ENCODE measurements at regions not wholly inside any gene's neighbourhood (a gene's known extent, or its start where the extent isn't known, plus 50 kb on each side); places are given as distances from the start of the nearest gene placed in this dataset.

GRCh38 chr5:53820119-53820801, 259.8 kb downstream of the NDUFS4 start:
- ChIA-PET CTCF (no interaction called here), POLR2A (no interaction called here)
- Mint-ChIP-seq H3K4me1 (no peaks in the 10 kb centered on the region), H3K27me3 (no peaks in the 10 kb centered on the region), H3K27ac (no peak overlapping the region), H3K9me3 (ENCODE audit: insufficient read depth) (no peaks in the 10 kb centered on the region), H3K4me3 (no peak overlapping the region)
- Histone ChIP-seq H3K4me3 (ENCODE audit: control extremely low read depth in 1 of 5, extremely low read depth in 1 of 5, insufficient read depth in 1 of 5, low read depth in 2 of 5, low read length in 4 of 5) (no peak overlapping the region), H2AFZ (ENCODE audit: insufficient read depth, low read depth, low read length, poor library complexity, severe bottlenecking) (no peak overlapping the region), H3K9me3 (ENCODE audit: control extremely low read depth in 1 of 3, control insufficient read depth in 2 of 3, insufficient read depth in 1 of 3, low read length in 2 of 3) (no peaks in the 10 kb centered on the region), H3K79me2 (ENCODE audit: control insufficient read depth, insufficient read depth, low read length) (no peaks in the 10 kb centered on the region), H3K4me2 (replicated peaks; ENCODE audit: low read depth, low read length, poor library complexity, severe bottlenecking) (no peak overlapping the region), H4K20me1 (ENCODE audit: control insufficient read depth, insufficient read depth, low read length, poor library complexity, severe bottlenecking) (no peaks in the 10 kb centered on the region), H3K27ac (ENCODE audit: low read length in 2 of 2) (no peak overlapping the region), H3K27me3 (replicated peaks in 1 of 4; ENCODE audit: control extremely low read depth in 1 of 4, control insufficient read depth in 3 of 4, insufficient read depth in 4 of 4, low read length in 3 of 4) (no peaks in the 10 kb centered on the region), H3K36me3 (replicated peaks in 1 of 2; ENCODE audit: control extremely low read depth in 1 of 2, control insufficient read depth in 1 of 2, extremely low read depth in 1 of 2, insufficient read depth in 2 of 2, low read length in 1 of 2) (no peaks in the 10 kb centered on the region), H3K9ac (ENCODE audit: low read length) (no peak overlapping the region), H3K4me1 (ENCODE audit: control insufficient read depth in 2 of 2, insufficient read depth in 2 of 2, low read length in 2 of 2) (no peaks in the 10 kb centered on the region)
- 71% methylated on average over 1 of the region's 2 CpGs for WGBS (ENCODE audit: insufficient coverage)
- no peak for DNase-seq
- TF ChIP-seq CTCF (IDR thresholded peaks at IDR 0.05), result no peak
- TF ChIP-seq EZH2 (IDR thresholded peaks at IDR 0.05; ENCODE audit: borderline replicate concordance, insufficient read depth, low read depth, low read length, poor library complexity, severe bottlenecking), result no peak
- intact Hi-C loops (cut with micrococcal nuclease), result no loop called here
- no peak for ATAC-seq (ENCODE audit: low read depth)

- Histone ChIP-seq H3K4me3 (ENCODE audit: control extremely low read depth in 1 of 5, extremely low read depth in 1 of 5, insufficient read depth in 1 of 5, low read depth in 2 of 5, low read length in 4 of 5) (no peak overlapping the region), H2AFZ (ENCODE audit: insufficient read depth, low read depth, low read length, poor library complexity, severe bottlenecking) (no peak overlapping the region), H3K27ac (ENCODE audit: low read length in 2 of 2) (no peak overlapping the region), H3K36me3 (replicated peaks in 1 of 2; ENCODE audit: control extremely low read depth in 1 of 2, control insufficient read depth in 1 of 2, extremely low read depth in 1 of 2, insufficient read depth in 2 of 2, low read length in 1 of 2) (no peaks in the 10 kb centered on the region), H3K4me1 (ENCODE audit: control insufficient read depth in 2 of 2, insufficient read depth in 2 of 2, low read length in 2 of 2) (no peaks in the 10 kb centered on the region), H4K20me1 (ENCODE audit: control insufficient read depth, insufficient read depth, low read length, poor library complexity, severe bottlenecking) (no peaks in the 10 kb centered on the region), H3K9ac (ENCODE audit: low read length) (no peak overlapping the region), H3K79me2 (ENCODE audit: control insufficient read depth, insufficient read depth, low read length) (no peaks in the 10 kb centered on the region), H3K27me3 (replicated peaks in 1 of 4; ENCODE audit: control extremely low read depth in 1 of 4, control insufficient read depth in 3 of 4, insufficient read depth in 4 of 4, low read length in 3 of 4) (no peaks in the 10 kb centered on the region), H3K9me3 (ENCODE audit: control extremely low read depth in 1 of 3, control insufficient read depth in 2 of 3, insufficient read depth in 1 of 3, low read length in 2 of 3) (no peaks in the 10 kb centered on the region), H3K4me2 (replicated peaks; ENCODE audit: low read depth, low read length, poor library complexity, severe bottlenecking) (no peak overlapping the region)
- Mint-ChIP-seq H3K4me1 (no peaks in the 10 kb centered on the region), H3K9me3 (ENCODE audit: insufficient read depth) (no peaks in the 10 kb centered on the region), H3K27ac (no peak overlapping the region), H3K27me3 (no peaks in the 10 kb centered on the region), H3K4me3 (no peak overlapping the region)
- ChIA-PET CTCF (no interaction called here), POLR2A (no interaction called here)
- 80% methylated on average over 3 of the region's 3 CpGs for WGBS (ENCODE audit: insufficient coverage)
- TF ChIP-seq CTCF (IDR thresholded peaks at IDR 0.05) (no peak), EZH2 (IDR thresholded peaks at IDR 0.05; ENCODE audit: borderline replicate concordance, insufficient read depth, low read depth, low read length, poor library complexity, severe bottlenecking) (no peak)
- no peak for DNase-seq
- intact Hi-C loops (cut with micrococcal nuclease), result no loop called here
- no peak for ATAC-seq (ENCODE audit: low read depth)
These were observed 260.3 kb downstream of the NDUFS4 start for GRCh38 chr5:53820802-53821171.

Data from B cell (primary cell).